ENCODE measurements at regions not wholly inside any gene's neighbourhood (a gene's known extent, or its start where the extent isn't known, plus 50 kb on each side); places are given as distances from the start of the nearest gene placed in this dataset.
"Not testable (repeated sequence)": the region's sequence is repeated elsewhere in the genome, so short reads cannot be mapped to it uniquely, and the experiment has no call there.

- no peak for DNase-seq
These were observed 306.4 kb downstream of the MBD2 start for GRCh38 chr18:53918091-53918490.

DNA sequence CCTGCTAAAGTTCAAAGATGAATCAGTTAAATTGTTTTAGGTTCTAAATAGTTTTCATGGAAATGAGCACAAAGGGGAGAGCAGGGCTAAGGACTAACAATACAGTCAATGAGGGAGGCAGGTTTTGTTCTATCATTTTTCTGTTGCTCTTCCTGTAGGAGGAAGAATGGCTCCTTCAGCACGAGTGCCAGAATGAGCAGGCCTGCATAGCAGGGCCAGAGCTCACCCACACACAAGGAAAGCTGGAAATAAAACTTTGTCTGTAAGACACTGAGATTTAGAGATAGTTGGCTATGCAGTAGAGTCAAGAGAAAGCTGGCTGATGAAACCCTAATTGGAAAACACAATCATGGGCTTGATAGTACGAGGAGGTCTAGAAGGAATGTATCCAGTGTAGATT, 313.3 kb downstream of the MBD2 start:
- no peak for DNase-seq

- no peak for DNase-seq
These were observed 314.8 kb downstream of the MBD2 start for GRCh38 chr18:53909668-53910067.

GRCh38 chr18:53907921-53908320, 316.5 kb downstream of the MBD2 start:
- no peak for DNase-seq

DNA sequence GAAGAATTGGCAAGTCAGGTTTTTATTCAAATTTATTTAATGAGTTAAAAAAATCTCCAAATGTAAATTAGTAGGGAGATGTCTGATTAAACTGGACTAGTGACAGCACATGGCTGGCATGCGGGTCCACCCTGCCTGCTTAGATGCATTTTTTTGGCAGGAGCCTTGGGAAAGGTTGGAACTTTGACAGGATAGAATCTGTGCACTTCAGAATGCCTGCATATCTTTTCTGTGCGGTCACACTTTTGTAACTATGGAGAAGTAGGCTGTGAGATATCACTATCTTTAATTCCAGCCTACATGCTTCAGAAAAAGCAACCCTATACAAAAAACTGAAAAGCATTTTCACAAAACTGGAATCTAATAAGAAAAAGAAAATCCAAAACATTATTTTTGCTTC, 317.8 kb downstream of the MBD2 start:
- no peak for DNase-seq

GRCh38 chr18:53894675-53895442, 329.6 kb downstream of the MBD2 start:
- no peak for DNase-seq

- DNase-seq = no peak
These were observed 337.0 kb downstream of the MBD2 start for GRCh38 chr18:53887447-53887846.

GRCh38 chr18:53886058-53886457, 338.4 kb downstream of the MBD2 start:
- DNase-seq = peak; percentile 36

GRCh38 chr18:53883771-53884170, 340.7 kb downstream of the MBD2 start:
- DNase-seq = peak; percentile 38

DNA sequence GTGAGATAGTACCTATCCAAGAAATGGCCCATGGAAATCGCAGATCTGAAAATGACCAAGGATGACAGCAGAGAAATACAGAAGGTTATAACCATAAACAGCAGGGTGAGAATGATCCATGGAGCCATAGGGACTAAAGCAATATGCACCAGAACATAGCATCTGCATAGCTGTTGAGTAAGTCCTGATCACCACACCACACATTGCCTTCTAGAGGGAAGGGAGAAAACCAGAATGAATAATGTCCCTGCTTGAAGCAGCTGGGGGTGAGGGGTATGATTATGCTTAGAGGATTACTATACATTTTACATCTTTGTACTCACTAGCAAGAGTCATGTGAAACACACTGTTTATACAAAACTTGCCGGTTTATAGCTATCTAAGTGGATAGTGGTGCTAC, 350.4 kb downstream of the MBD2 start:
- DNase-seq = no peak

- no peak for DNase-seq
These were observed 359.7 kb downstream of the MBD2 start for GRCh38 chr18:53864770-53865169.

DNA sequence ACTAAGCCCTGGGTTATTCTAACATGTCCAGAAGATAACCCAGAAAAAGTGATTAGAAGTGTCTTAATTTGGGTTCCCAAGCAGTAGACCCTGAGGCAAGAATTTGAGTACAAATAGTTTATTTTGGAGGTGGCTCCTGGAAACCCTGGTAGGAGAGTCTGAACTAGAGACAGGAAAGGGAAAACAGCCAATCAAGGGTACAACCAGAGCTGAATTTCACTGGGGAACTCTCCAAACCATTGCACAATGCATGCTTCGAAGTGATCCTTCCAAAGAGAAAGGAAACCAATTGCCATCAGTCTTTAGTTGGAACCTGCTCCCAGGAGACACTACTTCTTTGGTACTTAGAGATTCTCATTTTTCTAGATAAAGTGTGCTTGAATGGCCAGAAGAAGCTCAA, 361.5 kb downstream of the MBD2 start:
- no peak for DNase-seq

DNA sequence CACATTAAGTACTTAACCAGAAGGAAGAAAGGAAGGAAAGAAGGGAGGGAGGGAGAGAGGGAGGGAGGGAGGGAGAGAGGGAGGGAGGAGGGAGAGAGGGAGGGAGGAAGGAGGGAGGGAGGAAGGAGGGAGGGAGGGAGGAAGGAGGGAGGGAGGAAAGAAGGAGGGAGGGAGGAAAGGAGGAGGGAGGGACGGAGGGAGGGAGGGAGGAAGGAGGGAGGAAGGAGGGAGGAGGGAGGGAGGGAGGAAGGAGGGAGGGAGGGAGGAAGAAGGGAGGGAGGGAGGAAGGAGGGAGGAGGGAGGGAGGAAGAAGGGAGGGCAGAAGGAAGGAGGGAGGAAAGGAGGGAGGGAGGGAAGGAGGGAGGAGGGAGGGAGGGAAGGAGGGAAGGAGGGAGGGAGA, 363.3 kb downstream of the MBD2 start:
- no peak for DNase-seq

DNA sequence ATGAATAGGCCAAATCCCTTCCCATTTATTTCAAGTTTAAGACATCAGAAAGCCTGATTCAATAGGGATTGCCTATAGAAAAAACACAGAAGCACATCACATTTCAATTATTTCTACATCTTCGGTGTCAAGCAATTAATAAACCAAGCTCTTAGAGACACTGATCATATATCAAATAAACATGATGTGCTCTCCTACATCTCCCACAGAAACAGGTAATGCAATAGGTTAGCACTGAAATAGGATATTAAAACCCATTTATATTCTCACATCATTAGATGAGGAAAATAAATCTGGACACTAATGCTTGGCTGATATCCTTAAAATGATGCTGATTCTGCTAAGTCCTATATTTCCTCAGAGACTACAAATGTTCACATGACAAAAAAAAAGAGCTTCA, 364.7 kb downstream of the MBD2 start:
- DNase-seq = no peak

GRCh38 chr18:53850902-53851301, 373.6 kb downstream of the MBD2 start:
- no peak for DNase-seq

DNA sequence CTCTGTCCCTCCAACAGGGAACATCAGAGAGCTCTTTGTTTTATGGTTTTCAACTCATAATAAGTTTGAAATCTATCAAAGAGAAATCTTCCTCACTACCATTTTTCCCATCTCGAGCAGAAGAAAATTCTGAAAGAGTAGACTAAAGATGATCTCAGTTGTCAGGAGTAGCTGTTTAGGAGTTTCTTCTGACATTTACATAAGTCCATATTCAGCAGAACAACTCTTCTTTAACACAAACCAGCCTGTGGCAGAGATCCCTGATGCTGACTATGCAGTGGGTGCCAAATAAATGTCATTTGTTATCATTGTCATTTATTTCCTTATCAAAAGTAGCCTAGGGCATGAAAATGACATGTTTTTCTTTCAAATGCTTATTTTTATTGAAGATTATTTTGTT, 380.7 kb downstream of the MBD2 start:
- DNase-seq = no peak

DNA sequence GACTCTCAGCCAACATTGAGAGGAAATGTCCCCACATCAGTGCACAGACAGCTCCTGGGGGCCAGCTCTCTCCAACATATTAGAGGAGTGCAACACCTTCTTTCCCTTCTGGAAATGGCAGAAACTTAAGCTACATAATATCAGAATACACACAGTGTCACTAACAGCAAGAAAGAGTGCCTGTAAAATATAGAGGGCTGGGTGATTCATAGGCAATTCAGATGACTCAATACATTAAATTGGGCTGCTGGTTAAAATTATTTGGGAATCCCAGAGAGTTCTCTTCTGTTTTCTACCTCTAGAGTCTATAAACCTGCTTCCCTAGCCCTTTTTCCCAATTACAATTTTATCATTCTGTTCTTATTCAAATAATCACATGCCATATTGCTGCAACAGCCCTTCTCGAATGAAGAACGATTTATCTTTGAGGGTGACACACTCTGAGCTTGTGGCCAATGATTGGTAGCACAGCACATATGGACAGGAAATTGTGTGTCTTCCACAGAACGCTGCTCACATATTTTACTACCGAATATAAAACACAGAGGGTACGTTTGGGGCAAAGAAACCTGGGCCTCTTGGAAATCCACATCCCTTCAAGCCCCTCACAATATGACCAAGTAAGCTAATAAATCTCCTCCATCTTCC, 381.2 kb downstream of the MBD2 start:
- DNase-seq = no peak

DNA sequence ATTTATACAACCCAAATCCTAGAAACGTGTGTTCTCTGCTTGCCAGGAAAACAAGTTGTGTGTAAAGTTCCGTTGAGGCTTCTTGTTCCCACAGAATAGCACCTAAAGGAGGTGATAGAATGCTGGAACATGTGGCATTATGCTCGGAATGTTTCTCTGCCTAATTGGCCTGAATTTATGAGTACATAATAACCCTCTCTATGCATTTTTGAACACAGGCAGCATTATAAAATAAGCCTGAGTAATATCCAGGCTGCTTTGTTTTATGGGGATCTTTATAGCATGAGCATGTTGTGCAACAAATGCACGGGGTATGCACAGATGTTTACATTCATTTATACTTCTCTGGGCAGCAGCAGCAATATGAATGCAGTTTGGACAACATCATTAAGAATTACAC, 385.7 kb downstream of the MBD2 start:
- no peak for DNase-seq

- DNase-seq = not testable (repeated sequence)
These were observed 403.3 kb downstream of the MBD2 start for GRCh38 chr18:53821141-53821540.

DNA sequence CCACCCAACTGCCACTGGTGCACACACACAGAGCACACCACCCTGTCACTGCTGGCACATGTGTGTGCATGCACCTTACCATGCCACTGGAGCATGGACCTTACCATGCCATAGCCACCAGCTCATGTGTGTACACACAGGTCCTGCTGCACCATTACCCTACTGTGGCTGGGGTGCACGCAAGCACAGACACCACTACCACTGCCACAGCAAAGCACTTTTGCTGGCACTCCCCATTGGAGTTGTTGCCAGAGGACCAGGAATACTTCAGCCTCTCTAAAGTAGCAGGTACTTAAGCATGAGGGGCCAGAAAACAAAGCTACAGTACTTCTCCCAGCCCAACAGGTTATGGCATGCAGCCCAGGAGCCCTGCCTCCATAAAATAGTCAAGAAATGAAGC, 404.8 kb downstream of the MBD2 start:
- DNase-seq = no peak

DNA sequence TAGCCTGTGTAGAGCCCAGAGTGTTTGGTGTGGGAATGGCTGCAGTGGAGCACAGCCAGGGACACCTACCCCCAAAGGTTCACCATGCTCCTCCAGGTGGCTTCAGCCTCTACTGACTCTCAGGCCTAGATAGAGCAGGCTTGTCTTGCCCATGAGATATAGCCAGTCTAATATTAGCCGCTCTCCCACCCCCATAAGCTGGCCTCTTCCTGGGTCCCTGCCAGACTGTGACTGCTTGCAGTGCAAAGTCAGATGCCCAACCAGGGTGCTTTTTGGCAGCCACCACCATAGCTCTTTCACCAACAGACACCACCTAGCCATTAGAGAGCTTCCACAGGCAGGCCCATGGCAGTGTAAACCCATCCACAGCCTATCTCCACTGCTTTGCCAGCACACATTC, 405.3 kb downstream of the MBD2 start:
- DNase-seq = no peak

GRCh38 chr18:53817976-53818950, 406.2 kb downstream of the MBD2 start:
- peak; percentile 85 for DNase-seq

DNA sequence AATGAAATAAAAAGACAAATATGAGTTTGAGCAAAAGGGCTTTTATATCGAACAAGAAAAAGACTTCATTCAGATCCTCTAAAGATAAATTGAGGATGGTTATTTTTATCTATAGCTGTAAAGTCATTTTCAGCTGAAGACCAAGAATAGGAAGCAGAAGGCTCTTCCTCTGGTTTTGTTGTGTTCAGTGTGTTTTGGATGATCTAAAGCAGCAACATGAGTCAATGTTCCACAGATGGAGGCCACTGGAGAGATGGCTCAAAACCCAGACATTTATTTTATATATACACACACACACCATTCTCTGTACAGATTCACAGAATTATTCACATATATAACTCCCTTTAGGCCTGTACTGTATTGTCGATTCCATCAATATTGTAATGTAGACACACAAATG, 424.3 kb downstream of the MBD2 start:
- no peak for DNase-seq

- DNase-seq = no peak
These were observed 425.3 kb downstream of the MBD2 start for GRCh38 chr18:53799134-53799533.

Data from kidney glomerular epithelial cell (primary cell).